ENCODE measurements at regions not wholly inside any gene's neighbourhood (a gene's known extent, or its start where the extent isn't known, plus 50 kb on each side); places are given as distances from the start of the nearest gene placed in this dataset.

GRCh38 chr1:116291024-116291423, 82.0 kb upstream of the ATP1A1 start:
- TF ChIP-seq CTCF (conservative IDR thresholded peaks at IDR 0.05; ENCODE audit: low read depth in 2 of 2) (no peak), REST (IDR thresholded peaks at IDR 0.05; ENCODE audit: unreplicated experiment) (no peak), POLR2AphosphoS5 (IDR thresholded peaks at IDR 0.05; ENCODE audit: low read depth) (no peak)
